ENCODE measurements at regions not wholly inside any gene's neighbourhood (a gene's known extent, or its start where the extent isn't known, plus 50 kb on each side); places are given as distances from the start of the nearest gene placed in this dataset.

DNA sequence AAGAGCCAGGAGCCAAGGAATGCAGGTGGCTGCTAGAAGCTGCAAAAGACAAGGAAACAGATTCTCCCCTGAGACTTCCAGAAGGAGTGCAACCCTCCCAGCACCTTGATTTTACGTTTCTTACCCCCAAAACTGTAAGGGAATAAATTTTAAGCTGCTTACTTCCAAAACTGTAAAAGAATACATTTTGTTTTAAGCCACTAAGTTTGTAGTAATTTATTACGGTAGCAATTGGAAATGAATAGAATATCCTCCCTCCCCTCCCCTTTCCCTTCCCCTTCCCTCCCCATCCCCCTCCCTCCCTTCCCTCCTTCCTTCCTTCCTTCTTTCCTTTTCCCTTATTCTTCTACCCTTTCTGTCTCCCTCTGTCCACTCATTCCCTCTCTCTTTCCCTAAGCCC lies 203.7 kb upstream of the CFAP20DC start:
- H3K27ac ChIP-seq (ENCODE audit: low read depth, low read length), result no peak overlapping the region
- H3K27me3 ChIP-seq (ENCODE audit: control insufficient read depth, insufficient read depth, low read length), result no peaks in the 10 kb centered on the region
- TF ChIP-seq, protein P1, sequence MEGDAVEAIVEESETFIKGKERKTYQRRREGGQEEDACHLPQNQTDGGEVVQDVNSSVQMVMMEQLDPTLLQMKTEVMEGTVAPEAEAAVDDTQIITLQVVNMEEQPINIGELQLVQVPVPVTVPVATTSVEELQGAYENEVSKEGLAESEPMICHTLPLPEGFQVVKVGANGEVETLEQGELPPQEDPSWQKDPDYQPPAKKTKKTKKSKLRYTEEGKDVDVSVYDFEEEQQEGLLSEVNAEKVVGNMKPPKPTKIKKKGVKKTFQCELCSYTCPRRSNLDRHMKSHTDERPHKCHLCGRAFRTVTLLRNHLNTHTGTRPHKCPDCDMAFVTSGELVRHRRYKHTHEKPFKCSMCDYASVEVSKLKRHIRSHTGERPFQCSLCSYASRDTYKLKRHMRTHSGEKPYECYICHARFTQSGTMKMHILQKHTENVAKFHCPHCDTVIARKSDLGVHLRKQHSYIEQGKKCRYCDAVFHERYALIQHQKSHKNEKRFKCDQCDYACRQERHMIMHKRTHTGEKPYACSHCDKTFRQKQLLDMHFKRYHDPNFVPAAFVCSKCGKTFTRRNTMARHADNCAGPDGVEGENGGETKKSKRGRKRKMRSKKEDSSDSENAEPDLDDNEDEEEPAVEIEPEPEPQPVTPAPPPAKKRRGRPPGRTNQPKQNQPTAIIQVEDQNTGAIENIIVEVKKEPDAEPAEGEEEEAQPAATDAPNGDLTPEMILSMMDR (IDR thresholded peaks at IDR 0.05; ENCODE audit: low read depth, low read length), result no peak
- H3K4me3 ChIP-seq (ENCODE audit: low read depth, low read length), result no peak overlapping the region
- ChIA-PET CTCF (interaction anchor here (0.7 kb wide), 1 partner anchor 504 kb away, joined by 4 read pairs; no protein-coding TSS in a partner anchor), POLR2A (no interaction called here)
- no peak for DNase-seq (ENCODE audit: low read depth, low spot score)
- no peaks in the 10 kb centered on the region for H3K9me3 ChIP-seq (ENCODE audit: control insufficient read depth, insufficient read depth, low read length)

DNA sequence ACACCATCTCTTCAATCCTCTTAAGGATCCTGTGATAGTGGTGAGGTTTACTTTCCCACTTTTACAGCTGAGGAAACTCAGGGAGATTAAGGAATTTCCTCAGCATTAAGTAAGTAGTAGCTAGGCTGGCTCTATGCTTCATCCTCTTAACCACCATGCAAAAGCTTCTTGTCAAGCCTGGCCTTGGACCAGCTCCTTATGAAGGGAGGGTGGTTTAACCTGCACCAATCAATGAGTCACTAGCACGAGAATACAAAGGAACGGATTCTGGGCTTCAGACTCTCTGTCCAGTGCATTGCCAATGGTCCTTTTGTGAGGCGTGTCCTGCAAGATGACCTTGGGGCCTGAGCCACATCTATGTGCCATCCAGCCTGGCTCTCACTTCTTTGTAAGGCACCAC lies 202.0 kb upstream of the CFAP20DC start:
- H3K4me3 ChIP-seq (ENCODE audit: low read depth, low read length), result no peak overlapping the region
- ChIA-PET POLR2A (no interaction called here), CTCF (interaction anchor here (0.6 to 0.8 kb wide), 2 partner anchors 39 to 83 kb away, joined by 3 to 5 read pairs; no protein-coding TSS in a partner anchor)
- no peaks in the 10 kb centered on the region for H3K9me3 ChIP-seq (ENCODE audit: control insufficient read depth, insufficient read depth, low read length)
- no peak overlapping the region for H3K27ac ChIP-seq (ENCODE audit: low read depth, low read length)
- TF ChIP-seq, protein P1 (IDR thresholded peaks at IDR 0.05; ENCODE audit: low read depth, low read length), result no peak
- no peak for DNase-seq (ENCODE audit: low read depth, low spot score)
- H3K27me3 ChIP-seq (ENCODE audit: control insufficient read depth, insufficient read depth, low read length), result no peaks in the 10 kb centered on the region

DNA sequence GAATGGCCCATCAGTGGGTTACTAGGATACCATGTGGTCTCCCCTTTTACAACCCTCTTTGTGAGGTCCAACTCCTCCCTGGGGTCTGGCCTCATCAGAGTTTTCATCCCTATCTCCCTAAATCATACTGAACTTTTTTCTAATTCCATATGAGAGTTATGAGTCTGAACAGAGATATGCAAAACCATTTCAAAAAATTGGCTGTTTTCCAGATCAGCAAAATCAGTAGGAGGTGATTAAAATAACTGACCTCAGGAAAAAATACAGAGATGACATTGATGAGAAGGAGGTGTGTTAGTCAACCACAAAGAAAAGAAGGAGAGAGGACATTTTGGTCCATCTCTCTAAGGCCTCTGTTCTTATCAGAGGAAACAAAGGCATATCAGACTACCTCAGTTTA lies 200.8 kb upstream of the CFAP20DC start:
- TF ChIP-seq, protein P1 (IDR thresholded peaks at IDR 0.05; ENCODE audit: low read depth, low read length), result no peak
- H3K9me3 ChIP-seq (ENCODE audit: control insufficient read depth, insufficient read depth, low read length), result no peaks in the 10 kb centered on the region
- ChIA-PET POLR2A (no interaction called here), CTCF (no interaction called here)
- H3K27ac ChIP-seq (ENCODE audit: low read depth, low read length), result no peak overlapping the region
- H3K4me3 ChIP-seq (ENCODE audit: low read depth, low read length), result no peak overlapping the region
- H3K27me3 ChIP-seq (ENCODE audit: control insufficient read depth, insufficient read depth, low read length), result no peaks in the 10 kb centered on the region
- no peak for DNase-seq (ENCODE audit: low read depth, low spot score)

DNA sequence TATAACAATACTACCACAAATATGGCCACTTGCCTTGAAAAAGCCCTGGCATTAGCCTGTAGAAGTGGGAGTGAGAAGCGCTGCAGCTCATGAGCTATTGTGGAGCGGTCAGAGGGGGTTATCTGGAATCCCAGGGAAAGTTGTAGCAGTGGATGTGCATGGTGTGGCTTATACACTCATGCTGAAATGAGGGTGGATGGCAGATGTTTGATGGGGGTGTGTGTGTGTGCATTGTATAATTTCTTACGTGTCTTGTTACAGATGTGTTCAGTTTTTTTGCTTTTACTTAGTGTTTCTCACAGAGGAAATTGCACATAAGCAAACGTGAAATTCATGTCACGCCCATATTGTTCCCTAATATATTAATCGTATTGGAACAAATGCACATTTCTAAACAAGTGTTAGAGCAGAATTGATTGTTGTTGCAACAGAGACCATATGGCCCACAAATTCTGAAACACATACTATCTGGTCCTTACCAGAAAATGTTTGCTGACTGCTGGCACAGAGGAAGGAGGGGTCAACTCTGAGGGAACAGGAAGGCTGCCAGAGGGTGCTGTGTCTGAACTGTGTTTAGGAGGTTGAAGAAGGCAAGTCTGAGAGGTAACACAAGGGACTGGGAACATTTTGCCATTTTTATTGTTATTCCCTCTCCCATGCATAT lies 200.0 kb upstream of the CFAP20DC start:
- TF ChIP-seq, protein P1 (IDR thresholded peaks at IDR 0.05; ENCODE audit: low read depth, low read length), result no peak
- Histone ChIP-seq H3K4me3 (ENCODE audit: low read depth, low read length) (no peak overlapping the region), H3K27me3 (ENCODE audit: control insufficient read depth, insufficient read depth, low read length) (no peaks in the 10 kb centered on the region), H3K27ac (ENCODE audit: low read depth, low read length) (no peak overlapping the region), H3K9me3 (ENCODE audit: control insufficient read depth, insufficient read depth, low read length) (no peaks in the 10 kb centered on the region)
- CTCF ChIA-PET, result no interaction called here
- DNase-seq (ENCODE audit: low read depth, low spot score), result no peak
- POLR2A ChIA-PET, result no interaction called here

DNA sequence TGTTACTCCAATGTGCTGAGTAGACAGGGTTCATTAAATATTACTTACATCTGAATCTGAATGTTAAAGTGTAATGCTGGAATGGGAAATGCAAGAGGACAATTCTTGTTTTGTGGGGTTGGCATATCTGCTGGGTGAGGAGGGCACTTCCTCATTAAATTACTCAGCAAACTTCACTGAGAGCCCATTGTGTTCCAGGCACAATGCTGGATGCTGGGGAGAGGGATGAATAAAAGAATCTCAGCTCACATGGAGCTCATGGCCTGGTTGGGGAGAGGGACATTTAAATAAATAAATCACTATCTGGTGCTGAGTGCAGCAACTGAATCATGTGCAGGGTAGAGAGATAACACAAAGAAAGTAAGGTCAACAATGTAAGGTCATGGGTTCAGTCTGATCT lies 199.2 kb upstream of the CFAP20DC start:
- H3K27ac ChIP-seq (ENCODE audit: low read depth, low read length), result no peak overlapping the region
- POLR2A ChIA-PET, result no interaction called here
- DNase-seq (ENCODE audit: low read depth, low spot score), result no peak
- H3K4me3 ChIP-seq (ENCODE audit: low read depth, low read length), result no peak overlapping the region
- no peaks in the 10 kb centered on the region for H3K27me3 ChIP-seq (ENCODE audit: control insufficient read depth, insufficient read depth, low read length)
- TF ChIP-seq, protein P1 (IDR thresholded peaks at IDR 0.05; ENCODE audit: low read depth, low read length), result no peak
- no peaks in the 10 kb centered on the region for H3K9me3 ChIP-seq (ENCODE audit: control insufficient read depth, insufficient read depth, low read length)
- CTCF ChIA-PET, result no interaction called here
